GM12865 (cell line): ENCODE measurements at regions not wholly inside any gene's neighbourhood (a gene's known extent, or its start where the extent isn't known, plus 50 kb on each side); places are given as distances from the start of the nearest gene placed in this dataset.
A peak's percentile ranks its signal among the peaks of the same experiment; 100 is the strongest.

Experiments used
- DNase-seq: peaks from one replicate; pipeline ENCODE4 v3.0.0; 2010; ENCODE audit warnings: low read depth
- H3K4me3 ChIP-seq: 2 replicates; pipeline ENCODE4 v1.5.1; 2011; ENCODE audit warnings: mild to moderate bottlenecking, low read depth, low read length, control low read depth
- TF ChIP-seq, protein P1 (sequence below): IDR thresholded peaks from 2 replicates; pipeline ENCODE4 v1.5.1; 2011; ENCODE audit warnings: low read length, control low read depth, low read depth, inconsistent platforms; ENCODE audit not compliant: insufficient read depth; ENCODE audit errors: missing control alignments

GRCh38 chr1:58836408-58836807 lies 52.6 kb upstream of the JUN start:
- H3K4me3 ChIP-seq = no peak overlapping the region
- TF ChIP-seq, protein P1, sequence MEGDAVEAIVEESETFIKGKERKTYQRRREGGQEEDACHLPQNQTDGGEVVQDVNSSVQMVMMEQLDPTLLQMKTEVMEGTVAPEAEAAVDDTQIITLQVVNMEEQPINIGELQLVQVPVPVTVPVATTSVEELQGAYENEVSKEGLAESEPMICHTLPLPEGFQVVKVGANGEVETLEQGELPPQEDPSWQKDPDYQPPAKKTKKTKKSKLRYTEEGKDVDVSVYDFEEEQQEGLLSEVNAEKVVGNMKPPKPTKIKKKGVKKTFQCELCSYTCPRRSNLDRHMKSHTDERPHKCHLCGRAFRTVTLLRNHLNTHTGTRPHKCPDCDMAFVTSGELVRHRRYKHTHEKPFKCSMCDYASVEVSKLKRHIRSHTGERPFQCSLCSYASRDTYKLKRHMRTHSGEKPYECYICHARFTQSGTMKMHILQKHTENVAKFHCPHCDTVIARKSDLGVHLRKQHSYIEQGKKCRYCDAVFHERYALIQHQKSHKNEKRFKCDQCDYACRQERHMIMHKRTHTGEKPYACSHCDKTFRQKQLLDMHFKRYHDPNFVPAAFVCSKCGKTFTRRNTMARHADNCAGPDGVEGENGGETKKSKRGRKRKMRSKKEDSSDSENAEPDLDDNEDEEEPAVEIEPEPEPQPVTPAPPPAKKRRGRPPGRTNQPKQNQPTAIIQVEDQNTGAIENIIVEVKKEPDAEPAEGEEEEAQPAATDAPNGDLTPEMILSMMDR = no peak
- no peak for DNase-seq

GRCh38 chr1:58837886-58838285 lies 54.0 kb upstream of the JUN start:
- no peak overlapping the region for H3K4me3 ChIP-seq
- DNase-seq = no peak
- TF ChIP-seq, protein P1 = no peak

DNA sequence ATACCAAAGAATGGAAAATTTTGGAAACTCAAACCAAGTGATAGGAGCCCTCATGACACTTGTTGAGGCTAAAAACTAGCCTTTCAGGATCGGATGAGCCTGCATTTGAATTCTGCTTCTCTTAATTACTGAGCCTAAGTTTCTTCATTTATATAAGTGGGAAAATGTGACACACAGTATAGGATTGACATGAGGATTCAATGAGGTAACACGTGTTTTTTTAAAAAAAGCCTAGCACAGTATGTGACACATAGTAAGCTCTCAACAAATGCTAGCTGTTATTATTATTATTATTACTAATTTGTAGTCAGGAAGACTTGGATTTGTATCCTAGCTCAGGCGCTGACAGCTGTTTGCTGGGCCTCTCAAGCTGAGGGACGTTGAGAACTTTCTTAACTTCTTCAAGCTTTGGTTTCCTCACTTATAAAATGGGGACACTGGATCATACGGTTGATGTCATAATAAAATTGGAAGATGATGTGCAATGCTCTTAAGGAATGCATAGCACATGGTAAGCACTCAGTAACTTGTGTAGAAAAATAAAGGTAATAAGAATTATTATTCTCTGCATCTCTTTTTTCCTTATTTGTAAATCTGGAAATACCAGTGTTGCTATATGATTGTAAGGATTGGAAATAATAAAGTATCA lies 55.4 kb upstream of the JUN start:
- no peak overlapping the region for H3K4me3 ChIP-seq
- no peak for DNase-seq
- TF ChIP-seq, protein P1 = no peak

GRCh38 chr1:58839846-58840835 lies 56.3 kb upstream of the JUN start:
- H3K4me3 ChIP-seq = no peak overlapping the region
- DNase-seq = no peak
- TF ChIP-seq, protein P1 = no peak

DNA sequence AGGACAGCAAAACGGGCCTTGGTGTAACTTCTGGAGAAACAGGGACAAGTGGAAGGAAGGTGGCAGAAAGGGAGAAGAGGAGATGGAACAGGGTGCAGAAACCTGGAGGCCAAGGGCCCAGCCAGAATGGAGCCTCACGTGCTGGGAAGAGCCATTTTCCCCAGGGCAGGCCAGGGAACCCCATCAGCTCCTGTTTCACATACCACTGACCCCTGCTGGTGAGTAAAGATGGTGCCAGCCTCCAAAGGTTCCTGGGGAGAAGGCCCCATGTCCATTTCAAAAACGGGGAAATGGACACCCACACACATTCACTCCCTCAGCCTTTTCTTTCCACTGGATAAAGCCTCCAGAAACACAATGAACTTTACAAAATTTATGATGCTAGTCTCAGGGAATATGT lies 57.6 kb upstream of the JUN start:
- DNase-seq = peak; percentile 52
- TF ChIP-seq, protein P1 = peak; percentile 53
- H3K4me3 ChIP-seq = no peak overlapping the region

DNA sequence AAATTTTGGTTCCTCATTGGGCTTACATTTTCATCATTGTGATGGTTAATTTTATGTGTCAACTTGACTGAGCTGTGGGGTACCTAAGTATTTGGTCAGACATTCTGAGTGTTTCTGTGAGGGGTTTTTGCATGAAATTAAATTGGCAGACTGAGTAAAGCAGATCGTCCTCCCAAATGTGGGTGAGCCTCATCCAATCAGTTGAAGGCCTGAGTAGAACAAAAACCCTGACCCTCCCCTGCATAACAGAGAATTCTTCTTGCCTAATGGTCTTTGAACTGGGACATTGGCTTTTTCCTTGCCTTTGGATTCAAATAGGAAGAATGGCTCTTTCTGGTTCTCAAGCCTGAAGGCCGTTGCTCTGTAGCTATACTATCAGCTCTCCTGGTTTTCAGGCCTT lies 59.1 kb upstream of the JUN start:
- TF ChIP-seq, protein P1 = no peak
- H3K4me3 ChIP-seq = no peak overlapping the region
- DNase-seq = no peak
